NCI-H187 treated with DMSO at 0.1 percent for 48 hours (cell line): ENCODE measurements at regions not wholly inside any gene's neighbourhood (a gene's known extent, or its start where the extent isn't known, plus 50 kb on each side); places are given as distances from the start of the nearest gene placed in this dataset.
A peak's percentile ranks its signal among the peaks of the same experiment; 100 is the strongest.

Experiments used
- DNase-seq: peaks from one replicate; lab custom pipeline; 2025; lab: John Stamatoyannopoulos, UW

DNA sequence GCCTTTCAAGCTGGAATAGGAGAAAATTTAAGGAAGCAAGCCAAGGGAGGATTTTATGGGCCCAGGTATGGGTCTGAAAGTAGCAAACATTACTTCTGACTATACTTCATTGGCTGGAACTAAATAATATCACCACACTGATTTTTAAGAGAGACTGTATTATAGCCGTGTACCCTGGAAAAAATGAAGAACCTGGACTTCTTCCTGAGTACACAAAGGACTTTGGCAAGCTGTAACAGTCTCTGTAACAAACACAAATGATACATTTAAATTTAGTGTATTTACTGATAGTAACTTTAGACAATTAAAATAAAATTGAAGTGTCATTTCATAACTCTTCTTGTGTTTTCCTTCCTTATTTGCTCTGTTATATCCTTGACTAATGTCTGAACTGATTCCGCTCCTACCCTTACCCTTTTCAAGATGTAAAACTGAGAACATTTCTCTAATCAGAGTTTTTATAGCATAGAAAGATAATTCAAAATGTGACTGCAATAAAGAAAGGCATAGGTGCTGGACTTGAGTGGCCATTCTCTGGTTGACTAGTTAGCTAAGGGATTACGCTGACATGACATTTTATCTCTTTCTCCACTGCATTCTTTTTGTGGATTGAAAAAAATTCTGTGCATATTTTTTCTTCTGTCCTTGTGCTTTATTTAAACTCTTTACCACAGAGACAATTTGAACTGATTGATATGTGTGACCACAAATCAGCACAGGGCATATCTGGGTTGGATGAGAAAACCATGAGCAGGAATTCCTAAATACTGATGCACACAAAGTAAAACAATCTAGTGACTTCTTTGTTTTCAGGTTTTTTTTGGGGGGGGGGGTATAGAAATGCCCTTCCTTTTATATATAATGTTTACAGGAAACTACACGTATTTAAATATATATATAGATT, 349.7 kb downstream of the MDFIC start:
- DNase-seq: no peak

DNA sequence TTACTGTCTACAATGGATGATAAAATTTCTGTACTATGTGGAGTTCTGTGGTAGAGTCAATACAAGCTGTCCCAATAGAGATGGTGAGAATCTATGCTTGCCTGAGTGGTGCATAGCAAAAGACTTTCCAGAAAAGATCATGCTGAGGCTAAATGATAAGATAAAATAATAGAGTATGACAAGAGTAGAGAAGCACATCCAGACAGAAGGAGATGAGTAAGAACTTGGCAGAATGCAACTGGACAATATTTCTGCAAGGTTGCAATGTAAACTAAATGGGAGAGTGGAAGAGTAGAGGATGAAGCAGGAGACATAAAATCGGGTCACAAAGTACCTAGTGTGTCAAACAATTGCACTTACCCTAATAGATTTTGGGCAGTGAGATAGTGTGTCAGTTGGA, 347.6 kb downstream of the MDFIC start:
- DNase-seq: no peak

DNA sequence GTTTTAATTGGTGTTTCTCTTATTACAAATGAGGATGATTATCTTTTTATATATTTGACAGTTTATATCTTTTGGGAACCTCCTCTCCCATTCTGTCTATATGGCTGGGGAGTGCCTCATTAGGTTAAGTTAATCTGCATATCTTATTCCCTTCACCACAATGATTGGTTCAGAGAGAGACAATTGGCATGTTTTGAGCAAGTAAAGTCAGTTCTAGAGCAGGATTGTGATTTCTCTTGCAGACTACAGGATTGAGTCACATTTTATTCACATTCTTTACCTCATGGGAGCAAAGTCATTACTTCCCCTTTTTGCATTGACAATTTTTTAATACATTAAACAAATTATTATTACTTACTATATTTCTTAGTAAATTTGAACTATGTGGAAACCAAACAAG, 345.6 kb downstream of the MDFIC start:
- no peak for DNase-seq

DNA sequence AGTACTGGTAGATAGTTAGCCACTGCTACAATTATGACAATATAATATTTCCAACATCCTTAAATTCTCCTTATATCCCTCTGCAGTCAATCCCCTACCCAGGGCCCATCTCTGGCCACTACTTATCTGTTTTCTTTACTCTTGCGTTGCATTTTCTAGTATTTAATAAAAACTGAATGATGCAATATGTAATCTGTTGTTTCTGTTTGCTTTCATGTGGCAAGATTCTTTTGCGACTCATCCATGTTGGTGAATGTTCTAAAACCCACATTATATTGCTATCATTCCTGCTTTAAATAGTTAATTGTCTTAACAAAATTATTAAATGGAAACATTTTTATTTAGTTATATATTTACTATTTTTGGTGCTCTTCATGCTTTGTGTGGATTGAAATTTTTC, 338.5 kb downstream of the MDFIC start:
- DNase-seq: no peak

- DNase-seq: no peak
Measured at GRCh38 chr7:115252461-115252860, 330.6 kb downstream of the MDFIC start.

DNA sequence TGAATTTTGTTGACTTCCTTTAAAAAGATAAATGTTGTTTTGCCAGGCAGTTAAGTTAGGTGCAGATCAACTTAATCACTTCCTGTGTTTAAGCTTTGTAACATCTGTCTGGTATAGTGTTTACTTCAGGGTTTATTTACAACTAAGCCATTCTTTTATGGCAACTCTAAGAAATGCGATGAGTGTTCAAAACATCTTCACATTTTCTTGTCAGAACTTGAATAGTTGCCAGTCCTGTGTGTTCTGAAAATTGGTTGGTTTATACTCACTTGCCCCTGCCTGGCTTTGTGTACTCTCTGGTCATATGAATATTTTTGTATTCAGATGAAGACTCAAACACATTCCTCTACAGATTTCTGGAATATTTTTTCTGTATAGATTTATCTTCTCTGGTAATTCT, 327.2 kb downstream of the MDFIC start:
- DNase-seq: no peak

DNA sequence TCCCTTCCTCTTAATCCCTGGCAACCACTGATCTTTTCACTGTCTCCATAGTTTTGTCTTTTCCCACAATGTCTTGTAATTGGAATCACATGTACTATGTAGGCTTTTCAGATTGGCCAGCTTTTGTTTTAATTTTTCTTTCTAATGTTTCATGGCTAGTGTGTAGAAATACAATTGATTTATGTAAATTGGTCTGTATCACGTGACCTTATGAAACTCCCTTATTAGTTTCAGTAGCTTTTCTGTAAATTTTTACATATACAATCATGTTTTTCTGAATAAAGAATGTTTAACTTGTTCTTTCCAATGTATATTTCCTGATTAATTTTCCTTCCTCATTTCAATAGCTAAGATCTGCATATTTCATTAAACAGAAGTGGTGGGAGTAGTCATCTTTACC, 319.3 kb downstream of the MDFIC start:
- DNase-seq: no peak

GRCh38 chr7:115240242-115240641, 318.3 kb downstream of the MDFIC start:
- DNase-seq: no peak

GRCh38 chr7:115235075-115235474, 313.2 kb downstream of the MDFIC start:
- no peak for DNase-seq

- DNase-seq: no peak
Measured at GRCh38 chr7:115233809-115234208, 311.9 kb downstream of the MDFIC start.

DNA sequence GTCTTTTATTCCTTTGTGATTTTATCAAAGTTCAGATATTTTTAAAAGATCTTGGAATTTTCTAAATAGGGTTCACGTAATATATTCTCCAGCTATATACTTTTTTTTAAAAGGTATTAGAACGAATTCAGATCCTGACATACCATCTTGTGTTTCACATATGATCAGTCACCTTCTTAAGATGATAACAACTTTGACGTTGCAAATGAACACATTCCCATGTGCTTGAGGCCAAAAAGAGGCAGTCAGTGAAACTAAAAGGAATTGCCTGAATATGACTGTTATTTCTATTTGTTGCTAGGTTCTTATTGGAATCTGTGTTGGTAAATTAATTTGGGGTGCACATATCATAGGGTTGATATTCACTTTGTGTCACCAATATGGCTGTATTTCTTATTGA, 310.1 kb downstream of the MDFIC start:
- DNase-seq: no peak

- peak; percentile 100 for DNase-seq
Measured at GRCh38 chr7:115230882-115231571, 309.1 kb downstream of the MDFIC start.

GRCh38 chr7:115229401-115230105, 307.7 kb downstream of the MDFIC start:
- no peak for DNase-seq

DNA sequence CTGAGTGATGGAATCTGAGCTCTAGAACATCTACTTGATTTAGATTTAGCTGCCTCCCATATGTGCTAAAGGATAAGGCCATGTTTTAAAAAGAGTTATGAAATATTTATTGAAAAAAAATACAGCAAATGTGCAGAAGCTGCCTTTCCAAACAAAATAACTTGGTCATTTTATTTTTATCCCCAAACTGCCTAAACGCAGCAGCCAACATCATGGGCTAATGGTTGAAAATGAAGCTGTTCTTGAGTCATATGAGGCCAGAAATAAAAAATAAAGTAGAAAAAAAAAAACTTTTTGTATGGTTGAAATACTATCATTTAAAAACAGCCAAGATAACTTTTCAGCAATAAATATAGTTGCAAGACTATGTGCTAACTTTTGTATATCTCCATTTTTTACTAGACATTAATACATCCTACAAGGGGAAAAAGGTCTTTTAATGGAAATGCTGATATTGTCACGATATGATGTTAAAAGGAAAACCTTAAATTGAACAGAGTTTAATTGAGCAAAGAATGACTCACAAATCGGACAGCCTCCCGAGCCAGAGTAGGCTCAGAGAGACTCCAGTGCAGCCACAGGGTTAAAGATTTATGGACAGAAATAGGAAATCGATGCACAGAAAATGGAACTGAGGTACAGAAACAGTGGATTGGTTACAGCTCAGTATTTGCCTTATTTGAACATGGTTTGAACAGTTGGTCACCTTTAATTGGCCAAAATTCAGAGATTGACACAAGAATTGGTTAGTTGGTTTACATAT, 305.8 kb downstream of the MDFIC start:
- DNase-seq: no peak

DNA sequence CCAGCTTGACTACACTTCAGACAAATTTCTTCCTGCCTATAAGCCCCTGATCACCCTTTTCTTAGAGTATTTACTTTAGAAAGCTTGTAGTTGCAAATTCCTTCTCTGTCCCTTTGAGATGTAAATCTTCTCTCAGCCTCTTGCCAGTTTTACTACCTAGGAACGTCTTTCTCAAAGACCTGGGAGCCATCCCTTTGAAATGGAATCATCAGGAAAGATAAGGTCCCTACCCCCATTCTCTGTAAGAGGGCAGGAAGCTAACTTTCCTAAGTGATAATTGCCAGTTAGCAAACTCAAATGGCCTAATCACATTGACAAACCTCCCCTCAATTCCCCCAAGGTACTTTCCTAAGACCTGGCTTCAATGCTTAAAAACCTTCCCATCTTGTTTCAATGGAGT, 304.5 kb downstream of the MDFIC start:
- no peak for DNase-seq

GRCh38 chr7:115224922-115225321, 303.0 kb downstream of the MDFIC start:
- no peak for DNase-seq

- no peak for DNase-seq
Measured at GRCh38 chr7:115223959-115224358, 302.1 kb downstream of the MDFIC start.

DNA sequence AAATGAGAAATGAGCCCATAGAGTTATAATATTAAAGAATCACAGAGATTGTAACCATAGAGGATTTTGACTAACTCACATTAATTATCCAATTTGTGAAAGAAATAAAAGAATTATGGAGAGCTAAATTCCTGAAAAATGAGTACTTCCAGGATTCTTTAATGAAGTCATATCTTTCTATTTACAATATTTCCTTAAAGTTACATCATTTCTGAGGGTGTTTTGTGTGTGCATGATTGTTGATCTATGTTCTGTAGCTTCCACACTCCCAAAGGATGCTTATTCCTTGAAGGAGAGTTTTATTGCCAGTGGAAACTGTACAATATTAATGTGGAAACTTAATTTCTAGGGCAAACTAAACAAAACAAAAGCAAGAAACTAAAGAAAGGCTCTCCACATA, 299.6 kb downstream of the MDFIC start:
- no peak for DNase-seq

DNA sequence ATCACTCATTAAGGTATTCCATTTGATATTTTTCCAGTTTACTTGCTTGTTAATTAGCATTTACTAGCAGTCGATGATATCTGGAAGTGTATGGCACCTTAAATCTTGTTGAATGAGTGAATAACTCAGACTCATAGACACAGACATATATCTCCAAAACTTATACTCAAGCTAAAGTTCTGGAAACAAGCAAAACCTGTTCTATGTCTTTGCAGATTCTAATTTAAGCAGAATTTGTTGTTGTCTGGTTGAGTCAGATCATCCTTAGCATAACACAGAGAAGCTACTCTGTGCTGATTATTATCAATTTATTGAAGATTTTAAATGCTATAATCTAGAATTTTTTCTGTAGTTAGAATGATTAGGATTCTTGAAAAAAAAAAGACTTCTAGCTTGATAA, 296.2 kb downstream of the MDFIC start:
- no peak for DNase-seq

DNA sequence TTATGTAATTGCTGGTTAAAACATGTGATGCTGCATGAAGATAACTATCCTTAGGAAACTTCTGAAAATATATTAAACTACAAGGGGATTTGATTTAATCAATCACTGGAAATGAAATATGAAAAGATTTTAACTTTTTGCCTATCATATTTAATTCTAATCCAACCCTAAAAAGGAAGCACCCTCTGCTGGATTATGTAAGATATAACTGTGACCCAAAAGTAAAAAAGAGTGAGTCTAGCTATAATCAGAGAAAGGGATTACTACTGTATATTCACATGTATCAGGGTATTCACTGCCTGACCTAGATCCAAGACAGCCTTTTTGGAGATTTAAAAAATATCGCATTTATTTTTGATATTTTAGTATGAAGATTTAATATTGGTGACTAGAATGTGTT, 295.5 kb downstream of the MDFIC start:
- DNase-seq: no peak

GRCh38 chr7:115216652-115217051, 294.8 kb downstream of the MDFIC start:
- DNase-seq: no peak

GRCh38 chr7:115211171-115211570, 289.3 kb downstream of the MDFIC start:
- no peak for DNase-seq
